Panc1 (cell line): ENCODE measurements at regions not wholly inside any gene's neighbourhood (a gene's known extent, or its start where the extent isn't known, plus 50 kb on each side); places are given as distances from the start of the nearest gene placed in this dataset.

Experiments
- ATAC-seq: fragments of 200-7000 bp; cut with Tn5 transposase; 2 replicates; pipeline ENCODE4 v1.9.1; 2020; ENCODE audit warnings: mild to moderate bottlenecking, moderate library complexity
- BruUV-seq: library from RNA; stranded (reverse); fragments of 400-500 nt; replicated peaks from 2 replicates; lab custom pipeline; 2021; lab: Mats Ljungman, UMichigan
- CTCF ChIA-PET: fragments of 300-600 bp; sonication (Branson Sonifier 250); formaldehyde crosslinking; loops from one replicate; lab custom pipeline; 2022; ENCODE audit warnings: antibody characterized with exemption; lab: Charles Lee
- POLR2A ChIA-PET: fragments of 300-600 bp; sonication (Branson Sonifier 250); formaldehyde crosslinking; loops from one replicate; lab custom pipeline; 2022; ENCODE audit warnings: antibody characterized with exemption; lab: Charles Lee
- DNase-seq: peaks from one replicate; pipeline ENCODE4 v3.0.0-alpha.2; 2010; ENCODE audit warnings: low read depth, low spot score
- H3K27ac ChIP-seq: 2 replicates; pipeline ENCODE4 v1.5.1; 2011; ENCODE audit warnings: mild to moderate bottlenecking, low read length, inconsistent platforms
- H3K27me3 ChIP-seq: fragments of 200-500 bp; sonication (Bioruptor generic); 2 replicates; pipeline ENCODE4 v1.6.0; 2014; ENCODE audit warnings: low read length, inconsistent platforms; ENCODE audit not compliant: control insufficient read depth, insufficient read depth
- H3K36me3 ChIP-seq: fragments of 200-500 bp; sonication (Bioruptor generic); 2 replicates; pipeline ENCODE4 v1.5.1; 2014; ENCODE audit warnings: inconsistent platforms, mild to moderate bottlenecking, low read length, moderate library complexity; ENCODE audit not compliant: control insufficient read depth, insufficient read depth
- H3K4me1 ChIP-seq: 2 replicates; pipeline ENCODE4 v1.5.1; 2011; ENCODE audit warnings: inconsistent platforms, mild to moderate bottlenecking, low read length, moderate library complexity; ENCODE audit not compliant: control insufficient read depth, insufficient read depth
- H3K4me3 ChIP-seq, 2 experiments: 2 replicates each; pipeline ENCODE4 v1.5.1; 2011 to 2012; ENCODE audit warnings: low read depth in 2 of 2, low read length in 2 of 2, mild to moderate bottlenecking in 2 of 2, inconsistent platforms in 1 of 2, moderate library complexity in 1 of 2
- H3K9me3 ChIP-seq: fragments of 200-500 bp; sonication (Bioruptor generic); 2 replicates; pipeline ENCODE4 v1.5.1; 2014; ENCODE audit warnings: low read depth, mild to moderate bottlenecking, inconsistent platforms, low read length, moderate library complexity; ENCODE audit not compliant: control insufficient read depth, insufficient read depth
- CTCF ChIP-seq: fragments of 450-650 bp; IDR thresholded peaks from 2 replicates; pipeline ENCODE4 v1.5.1; 2017; ENCODE audit warnings: mild to moderate bottlenecking
- POLR2AphosphoS5 ChIP-seq: IDR thresholded peaks from 2 replicates; pipeline ENCODE4 v1.6.1; 2012; ENCODE audit warnings: mild to moderate bottlenecking, low read depth, low read length, moderate library complexity
- SIN3A ChIP-seq: IDR thresholded peaks from 2 replicates; pipeline ENCODE4 v1.6.1; 2012; ENCODE audit warnings: low read depth, mild to moderate bottlenecking, low read length, moderate library complexity, borderline replicate concordance; ENCODE audit not compliant: insufficient read depth
- TCF7L2 ChIP-seq: IDR thresholded peaks from 2 replicates; pipeline ENCODE4 v1.6.1; 2011; ENCODE audit warnings: mild to moderate bottlenecking, low read depth, low read length, inconsistent platforms
- in situ Hi-C: cut with HindIII; loops from 2 replicates; pipeline ENCODE4 v1.10.0; 2016; ENCODE audit warnings: low sequenced_read_pairs, low pct_unique_long_range_greater_than_20kb
- intact Hi-C: fragments of 100-400 bp; cut with micrococcal nuclease; formaldehyde crosslinking; loops from one replicate; pipeline ENCODE4 v1.10.0; 2022; ENCODE audit not compliant: unreplicated experiment
- TF ChIP-seq, protein P1 (sequence below), 2 experiments: IDR thresholded peaks; 2 replicates each; pipeline ENCODE4 v1.6.1; 2011 to 2012; ENCODE audit warnings: low read depth in 2 of 2, control low read depth in 1 of 2, low read length in 1 of 2, mild to moderate bottlenecking in 1 of 2, moderate library complexity in 1 of 2; ENCODE audit not compliant: insufficient read depth in 1 of 2

- Histone ChIP-seq H3K27me3 (no peaks in the 10 kb centered on the region; the same call in none of the 2 replicates), H3K4me1 (no peaks in the 10 kb centered on the region), H3K4me3 (no peak overlapping the region), H3K9me3 (no peaks in the 10 kb centered on the region), H3K27ac (no peak overlapping the region), H3K36me3 (no peaks in the 10 kb centered on the region)
- POLR2A ChIA-PET, result no interaction called here
- intact Hi-C loops (loop anchor here (10.0 kb wide), 1 partner anchor 323 kb away; no protein-coding TSS in a partner anchor), in situ Hi-C loops (no loop called here)
- TF ChIP-seq TCF7L2, result no peak
- TF ChIP-seq, protein P1, sequence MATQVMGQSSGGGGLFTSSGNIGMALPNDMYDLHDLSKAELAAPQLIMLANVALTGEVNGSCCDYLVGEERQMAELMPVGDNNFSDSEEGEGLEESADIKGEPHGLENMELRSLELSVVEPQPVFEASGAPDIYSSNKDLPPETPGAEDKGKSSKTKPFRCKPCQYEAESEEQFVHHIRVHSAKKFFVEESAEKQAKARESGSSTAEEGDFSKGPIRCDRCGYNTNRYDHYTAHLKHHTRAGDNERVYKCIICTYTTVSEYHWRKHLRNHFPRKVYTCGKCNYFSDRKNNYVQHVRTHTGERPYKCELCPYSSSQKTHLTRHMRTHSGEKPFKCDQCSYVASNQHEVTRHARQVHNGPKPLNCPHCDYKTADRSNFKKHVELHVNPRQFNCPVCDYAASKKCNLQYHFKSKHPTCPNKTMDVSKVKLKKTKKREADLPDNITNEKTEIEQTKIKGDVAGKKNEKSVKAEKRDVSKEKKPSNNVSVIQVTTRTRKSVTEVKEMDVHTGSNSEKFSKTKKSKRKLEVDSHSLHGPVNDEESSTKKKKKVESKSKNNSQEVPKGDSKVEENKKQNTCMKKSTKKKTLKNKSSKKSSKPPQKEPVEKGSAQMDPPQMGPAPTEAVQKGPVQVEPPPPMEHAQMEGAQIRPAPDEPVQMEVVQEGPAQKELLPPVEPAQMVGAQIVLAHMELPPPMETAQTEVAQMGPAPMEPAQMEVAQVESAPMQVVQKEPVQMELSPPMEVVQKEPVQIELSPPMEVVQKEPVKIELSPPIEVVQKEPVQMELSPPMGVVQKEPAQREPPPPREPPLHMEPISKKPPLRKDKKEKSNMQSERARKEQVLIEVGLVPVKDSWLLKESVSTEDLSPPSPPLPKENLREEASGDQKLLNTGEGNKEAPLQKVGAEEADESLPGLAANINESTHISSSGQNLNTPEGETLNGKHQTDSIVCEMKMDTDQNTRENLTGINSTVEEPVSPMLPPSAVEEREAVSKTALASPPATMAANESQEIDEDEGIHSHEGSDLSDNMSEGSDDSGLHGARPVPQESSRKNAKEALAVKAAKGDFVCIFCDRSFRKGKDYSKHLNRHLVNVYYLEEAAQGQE (IDR thresholded peaks at IDR 0.05; ENCODE audit: insufficient read depth in 1 of 2, low read depth in 2 of 2, low read length in 1 of 2), result no peak
- TF ChIP-seq CTCF, result no peak
- TF ChIP-seq POLR2AphosphoS5, result no peak
- CTCF ChIA-PET, result no interaction called here
- DNase-seq, result no peak
- ATAC-seq, result no peak
- BruUV-seq, result no TSS peak
Measured at GRCh38 chr7:37511915-37512314, 63.3 kb upstream of the ELMO1 start.

DNA sequence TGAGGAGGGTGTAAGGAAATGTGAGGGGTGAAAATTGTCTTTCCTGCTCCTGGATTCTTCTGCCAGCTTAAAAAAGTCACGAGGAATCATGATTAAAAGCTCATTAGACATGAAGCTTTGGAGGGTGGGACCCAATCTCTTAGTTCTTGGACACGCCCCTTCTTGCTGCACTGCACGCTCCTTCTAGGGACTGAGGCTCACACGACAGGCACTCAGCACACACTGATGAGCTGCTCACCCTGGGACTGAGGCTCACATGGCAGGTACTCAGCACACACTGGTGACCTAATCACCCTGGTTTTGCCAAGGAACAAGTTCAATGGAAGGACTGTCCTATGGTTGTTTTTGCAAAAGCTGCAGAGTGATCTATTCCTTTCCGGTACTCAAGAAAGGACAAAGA lies 65.8 kb upstream of the ELMO1 start:
- Histone ChIP-seq H3K27me3 (no peaks in the 10 kb centered on the region), H3K36me3 (no peaks in the 10 kb centered on the region), H3K27ac (no peak overlapping the region), H3K4me1 (no peaks in the 10 kb centered on the region), H3K9me3 (no peaks in the 10 kb centered on the region), H3K4me3 (no peak overlapping the region)
- ATAC-seq (no peak), DNase-seq (no peak)
- no TSS peak for BruUV-seq
- TF ChIP-seq, protein P1 (IDR thresholded peaks at IDR 0.05; ENCODE audit: insufficient read depth in 1 of 2, low read depth in 2 of 2, low read length in 1 of 2), result no peak
- no peak for TF ChIP-seq POLR2AphosphoS5
- TF ChIP-seq TCF7L2, result no peak
- no peak for TF ChIP-seq SIN3A
- no peak for TF ChIP-seq CTCF
- intact Hi-C loops, result loop anchor here (10.0 kb wide), 1 partner anchor 320 kb away; no protein-coding TSS in a partner anchor
- in situ Hi-C loops, result no loop called here
- POLR2A ChIA-PET, result no interaction called here
- CTCF ChIA-PET, result no interaction called here
